OCI-LY1 (cell line): ENCODE measurements at regions not wholly inside any gene's neighbourhood (a gene's known extent, or its start where the extent isn't known, plus 50 kb on each side); places are given as distances from the start of the nearest gene placed in this dataset.

Experiments used
- EZH2 ChIP-seq: fragments of 200-600 bp; sonication (generic), shearing (Covaris generic); IDR thresholded peaks from 2 replicates; pipeline ENCODE4 v1.8.0; 2017; ENCODE audit warnings: borderline replicate concordance, mixed run types, mild to moderate bottlenecking, antibody characterized with exemption, low read length, moderate library complexity, mixed read lengths
- TF ChIP-seq, protein P1 (sequence below): fragments of 200-600 bp; sonication (generic), shearing (Covaris generic); IDR thresholded peaks from 2 replicates; pipeline ENCODE4 v1.5.1; 2017; ENCODE audit warnings: mild to moderate bottlenecking, antibody characterized with exemption, low read length, moderate library complexity, mixed read lengths

- TF ChIP-seq, protein P1, sequence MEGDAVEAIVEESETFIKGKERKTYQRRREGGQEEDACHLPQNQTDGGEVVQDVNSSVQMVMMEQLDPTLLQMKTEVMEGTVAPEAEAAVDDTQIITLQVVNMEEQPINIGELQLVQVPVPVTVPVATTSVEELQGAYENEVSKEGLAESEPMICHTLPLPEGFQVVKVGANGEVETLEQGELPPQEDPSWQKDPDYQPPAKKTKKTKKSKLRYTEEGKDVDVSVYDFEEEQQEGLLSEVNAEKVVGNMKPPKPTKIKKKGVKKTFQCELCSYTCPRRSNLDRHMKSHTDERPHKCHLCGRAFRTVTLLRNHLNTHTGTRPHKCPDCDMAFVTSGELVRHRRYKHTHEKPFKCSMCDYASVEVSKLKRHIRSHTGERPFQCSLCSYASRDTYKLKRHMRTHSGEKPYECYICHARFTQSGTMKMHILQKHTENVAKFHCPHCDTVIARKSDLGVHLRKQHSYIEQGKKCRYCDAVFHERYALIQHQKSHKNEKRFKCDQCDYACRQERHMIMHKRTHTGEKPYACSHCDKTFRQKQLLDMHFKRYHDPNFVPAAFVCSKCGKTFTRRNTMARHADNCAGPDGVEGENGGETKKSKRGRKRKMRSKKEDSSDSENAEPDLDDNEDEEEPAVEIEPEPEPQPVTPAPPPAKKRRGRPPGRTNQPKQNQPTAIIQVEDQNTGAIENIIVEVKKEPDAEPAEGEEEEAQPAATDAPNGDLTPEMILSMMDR: no peak
- TF ChIP-seq EZH2: no peak
These were observed 98.8 kb downstream of the YTHDF1 start for GRCh38 chr20:63117151-63117550.
